ENCODE measurements at regions not wholly inside any gene's neighbourhood (a gene's known extent, or its start where the extent isn't known, plus 50 kb on each side); places are given as distances from the start of the nearest gene placed in this dataset.
"Not testable (repeated sequence)": the region's sequence is repeated elsewhere in the genome, so short reads cannot be mapped to it uniquely, and the experiment has no call there.

- not testable (repeated sequence) for DNase-seq (ENCODE audit: low read depth)
Measured at GRCh38 chr17:15802917-15803316, 70.8 kb downstream of the TBC1D26 start.

- not testable (repeated sequence) for DNase-seq (ENCODE audit: low read depth)
Measured at GRCh38 chr17:15806825-15807224, 74.7 kb downstream of the TBC1D26 start.

- not testable (repeated sequence) for DNase-seq (ENCODE audit: low read depth)
Measured at GRCh38 chr17:15813388-15813787, 81.3 kb downstream of the TBC1D26 start.

GRCh38 chr17:15814003-15814402 is 81.9 kb downstream of the TBC1D26 start:
- DNase-seq (ENCODE audit: low read depth): not testable (repeated sequence)

GRCh38 chr17:15817861-15818260 is 85.8 kb downstream of the TBC1D26 start:
- not testable (repeated sequence) for DNase-seq (ENCODE audit: low read depth)

GRCh38 chr17:15822280-15822679 is 90.2 kb downstream of the TBC1D26 start:
- not testable (repeated sequence) for DNase-seq (ENCODE audit: low read depth)

- not testable (repeated sequence) for DNase-seq (ENCODE audit: low read depth)
Measured at GRCh38 chr17:15828727-15829314, 96.7 kb downstream of the TBC1D26 start.

- DNase-seq (ENCODE audit: low read depth): not testable (repeated sequence)
Measured at GRCh38 chr17:15830221-15830620, 98.1 kb downstream of the TBC1D26 start.

GRCh38 chr17:15831182-15831581 is 99.1 kb downstream of the TBC1D26 start:
- DNase-seq (ENCODE audit: low read depth): peak; percentile 51

- not testable (repeated sequence) for DNase-seq (ENCODE audit: low read depth)
Measured at GRCh38 chr17:15832921-15833480, 100.9 kb downstream of the TBC1D26 start.

GRCh38 chr17:15833890-15834289 is 101.8 kb downstream of the TBC1D26 start:
- DNase-seq (ENCODE audit: low read depth): not testable (repeated sequence)

- not testable (repeated sequence) for DNase-seq (ENCODE audit: low read depth)
Measured at GRCh38 chr17:15835481-15835880, 103.4 kb downstream of the TBC1D26 start.

GRCh38 chr17:15836249-15836982 is 104.3 kb downstream of the TBC1D26 start:
- not testable (repeated sequence) for DNase-seq (ENCODE audit: low read depth)

- not testable (repeated sequence) for DNase-seq (ENCODE audit: low read depth)
Measured at GRCh38 chr17:15836991-15837390, 104.9 kb downstream of the TBC1D26 start.

GRCh38 chr17:15847447-15848229 is 97.3 kb upstream of the ADORA2B start:
- DNase-seq (ENCODE audit: low read depth): not testable (repeated sequence)

GRCh38 chr17:15849054-15849453 is 95.9 kb upstream of the ADORA2B start:
- not testable (repeated sequence) for DNase-seq (ENCODE audit: low read depth)

- DNase-seq (ENCODE audit: low read depth): not testable (repeated sequence)
Measured at GRCh38 chr17:15850071-15850470, 94.9 kb upstream of the ADORA2B start.

- DNase-seq (ENCODE audit: low read depth): not testable (repeated sequence)
Measured at GRCh38 chr17:15850687-15851086, 94.2 kb upstream of the ADORA2B start.

GRCh38 chr17:15852863-15853262 is 92.1 kb upstream of the ADORA2B start:
- DNase-seq (ENCODE audit: low read depth): not testable (repeated sequence)

- DNase-seq (ENCODE audit: low read depth): not testable (repeated sequence)
Measured at GRCh38 chr17:15856191-15856590, 88.7 kb upstream of the ADORA2B start.

- not testable (repeated sequence) for DNase-seq (ENCODE audit: low read depth)
Measured at GRCh38 chr17:15856745-15857144, 88.2 kb upstream of the ADORA2B start.

- DNase-seq (ENCODE audit: low read depth): not testable (repeated sequence)
Measured at GRCh38 chr17:15858082-15858481, 86.8 kb upstream of the ADORA2B start.
